Fibroblast of pulmonary artery (primary cell): ENCODE measurements at regions not wholly inside any gene's neighbourhood (a gene's known extent, or its start where the extent isn't known, plus 50 kb on each side); places are given as distances from the start of the nearest gene placed in this dataset.
"Not testable (repeated sequence)": the region's sequence is repeated elsewhere in the genome, so short reads cannot be mapped to it uniquely, and the experiment has no call there.

ENCODE experiments used
- DNase-seq: peaks from one replicate; pipeline ENCODE4 v3.0.0-alpha.2; 2010; ENCODE audit warnings: low read depth
- H3K4me3 ChIP-seq: replicated peaks from 2 replicates; pipeline ENCODE4 v1.5.1; 2011; ENCODE audit warnings: low read depth, mild to moderate bottlenecking, control low read depth, low read length, moderate library complexity
- CTCF ChIP-seq: IDR thresholded peaks from 2 replicates; pipeline ENCODE4 v1.5.1; 2011; ENCODE audit warnings: mild to moderate bottlenecking, control low read depth, low read length, inconsistent platforms; ENCODE audit errors: missing control alignments

- no peak for TF ChIP-seq CTCF
- H3K4me3 ChIP-seq, result no peak overlapping the region
- no peak for DNase-seq
These were observed 197.6 kb upstream of the SMLR1 start for GRCh38 chr6:130629640-130630039.

- no peak for DNase-seq
- H3K4me3 ChIP-seq, result no peak overlapping the region
These were observed 194.9 kb upstream of the SMLR1 start for GRCh38 chr6:130632277-130632676.

GRCh38 chr6:130632897-130633296, 194.3 kb upstream of the SMLR1 start:
- no peak for DNase-seq
- no peak overlapping the region for H3K4me3 ChIP-seq
- no peak for TF ChIP-seq CTCF

More at GRCh38 chr6:130632277-130632676, 194.9 kb upstream of the SMLR1 start:
- no peak for TF ChIP-seq CTCF

GRCh38 chr6:130643361-130643760, 183.8 kb upstream of the SMLR1 start:
- no peak for TF ChIP-seq CTCF
- H3K4me3 ChIP-seq, result no peak overlapping the region
- no peak for DNase-seq

- DNase-seq, result no peak
- no peak overlapping the region for H3K4me3 ChIP-seq
- no peak for TF ChIP-seq CTCF
These were observed 183.0 kb upstream of the SMLR1 start for GRCh38 chr6:130644175-130644574.

- not testable (repeated sequence) for H3K4me3 ChIP-seq, DNase-seq
These were observed 182.4 kb upstream of the SMLR1 start for GRCh38 chr6:130644769-130645168.

GRCh38 chr6:130647246-130647645, 180.0 kb upstream of the SMLR1 start:
- H3K4me3 ChIP-seq, result no peak overlapping the region
- TF ChIP-seq CTCF, result no peak
- DNase-seq, result no peak

- no peak overlapping the region for H3K4me3 ChIP-seq
- TF ChIP-seq CTCF, result no peak
- no peak for DNase-seq
These were observed 171.6 kb upstream of the SMLR1 start for GRCh38 chr6:130655586-130655985.
